Activated CD4-positive, alpha-beta T cell treated with anti-CD3 and anti-CD28 coated beads, Interleukin-10, Interleukin-2, amounts not matched to agents 100 ng/mL and 50 ng/mL, durations not matched to agents 16 hours and 8 hours (primary cell): ENCODE measurements at regions not wholly inside any gene's neighbourhood (a gene's known extent, or its start where the extent isn't known, plus 50 kb on each side); places are given as distances from the start of the nearest gene placed in this dataset.
"Not testable (repeated sequence)": the region's sequence is repeated elsewhere in the genome, so short reads cannot be mapped to it uniquely, and the experiment has no call there.

Source experiments
- DNase-seq: peaks from one replicate; pipeline ENCODE4 v3.0.0-alpha.2; 2020

DNA sequence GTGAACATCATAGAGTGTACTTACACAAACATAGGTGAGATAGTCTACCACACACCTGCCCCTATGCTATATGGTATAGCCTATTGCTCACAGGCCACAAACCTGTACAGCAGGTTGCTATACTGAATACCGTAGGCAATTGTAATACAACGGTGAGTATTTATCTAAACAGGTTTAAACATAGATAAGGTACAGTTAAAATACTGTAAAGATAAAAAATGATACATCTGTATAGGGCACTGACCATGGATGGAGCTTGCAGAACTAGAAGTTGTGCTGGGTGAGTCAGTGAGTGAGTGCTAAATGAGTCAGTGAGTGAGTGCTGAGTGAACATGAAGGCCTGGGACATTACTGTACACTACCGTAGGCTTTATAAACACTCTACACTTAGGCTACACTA is 267.0 kb upstream of the HS6ST1 start:
- DNase-seq = no peak

DNA sequence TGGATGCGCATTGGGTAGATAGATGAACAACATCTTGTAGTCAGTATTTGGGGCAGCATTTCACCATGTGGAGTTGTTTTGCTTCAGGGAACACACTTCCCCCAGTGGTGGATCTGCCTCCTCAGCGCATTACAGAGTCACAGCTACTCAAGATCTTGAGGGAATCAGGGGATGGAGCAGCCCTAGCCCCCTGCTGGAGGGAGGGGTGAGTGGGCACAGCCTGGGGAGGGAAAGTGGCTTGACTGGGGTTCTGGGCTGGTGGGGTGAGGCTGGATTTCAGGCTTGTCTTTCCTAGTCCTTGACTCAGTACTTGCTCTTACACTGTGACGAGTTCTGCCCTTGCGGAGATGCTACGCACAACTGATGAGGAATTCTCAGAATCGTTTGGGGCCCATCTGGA is 271.0 kb upstream of the HS6ST1 start:
- no peak for DNase-seq

- no peak for DNase-seq
These were observed 271.8 kb upstream of the HS6ST1 start for GRCh38 chr2:128590309-128591021.

GRCh38 chr2:128591022-128591860 is 272.6 kb upstream of the HS6ST1 start:
- DNase-seq = no peak

GRCh38 chr2:128591861-128592822 is 273.5 kb upstream of the HS6ST1 start:
- no peak for DNase-seq

DNA sequence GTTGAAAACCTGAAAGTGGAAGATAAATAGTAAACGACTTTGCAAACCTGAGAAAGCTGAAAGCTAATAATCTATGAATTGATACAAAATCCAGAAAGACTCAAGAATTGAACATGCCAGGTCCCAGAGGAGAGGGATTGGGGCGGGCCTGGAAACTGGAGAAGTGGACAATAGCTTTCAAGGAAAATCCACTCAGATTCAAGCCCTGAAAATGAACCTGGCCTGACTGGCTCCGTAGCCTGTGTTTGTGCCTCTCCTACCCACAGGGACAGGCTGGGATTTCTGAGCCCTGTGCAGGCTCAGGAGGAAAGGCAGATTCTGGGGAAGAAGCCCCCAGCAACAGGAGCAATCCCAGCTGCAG is 274.8 kb upstream of the HS6ST1 start:
- no peak for DNase-seq

- no peak for DNase-seq
These were observed 275.4 kb upstream of the HS6ST1 start for GRCh38 chr2:128593879-128594650.

- DNase-seq = no peak
These were observed 275.9 kb upstream of the HS6ST1 start for GRCh38 chr2:128594651-128594910.

GRCh38 chr2:128594953-128595677 is 276.4 kb upstream of the HS6ST1 start:
- DNase-seq = no peak

- no peak for DNase-seq
These were observed 277.2 kb upstream of the HS6ST1 start for GRCh38 chr2:128595763-128596395.

GRCh38 chr2:128596396-128597120 is 277.9 kb upstream of the HS6ST1 start:
- no peak for DNase-seq

DNA sequence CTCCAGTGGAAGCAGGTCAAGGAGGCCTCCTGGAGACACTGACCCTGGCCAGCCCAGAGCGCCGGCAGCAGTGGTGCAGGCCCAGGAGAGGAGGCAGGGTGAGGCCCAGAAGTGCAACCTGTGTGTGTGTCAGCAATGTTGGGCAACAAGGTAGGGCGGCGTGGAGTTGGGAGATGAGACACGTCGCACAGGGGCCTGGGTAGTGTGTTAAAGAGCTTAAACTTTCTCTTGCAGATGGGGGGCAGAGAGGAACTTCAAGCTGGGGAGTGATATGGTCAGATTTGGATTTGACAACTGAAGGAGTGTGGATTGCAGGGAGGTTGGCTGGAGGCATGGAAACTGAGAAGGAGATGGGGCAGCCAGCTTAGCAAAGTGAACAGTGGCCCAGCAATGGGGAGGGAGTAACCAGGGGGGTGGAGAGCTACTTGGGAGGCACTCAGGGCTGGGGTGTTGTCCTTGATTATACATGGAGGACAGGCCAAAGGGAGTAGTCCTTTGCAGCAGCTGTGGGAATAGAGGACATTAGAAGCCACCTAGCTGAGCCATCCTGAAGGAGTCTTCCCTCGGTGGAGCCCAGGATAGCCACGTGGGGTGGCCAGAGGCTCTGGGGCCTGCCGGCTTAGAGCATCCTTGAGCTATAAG is 278.6 kb upstream of the HS6ST1 start:
- no peak for DNase-seq

DNA sequence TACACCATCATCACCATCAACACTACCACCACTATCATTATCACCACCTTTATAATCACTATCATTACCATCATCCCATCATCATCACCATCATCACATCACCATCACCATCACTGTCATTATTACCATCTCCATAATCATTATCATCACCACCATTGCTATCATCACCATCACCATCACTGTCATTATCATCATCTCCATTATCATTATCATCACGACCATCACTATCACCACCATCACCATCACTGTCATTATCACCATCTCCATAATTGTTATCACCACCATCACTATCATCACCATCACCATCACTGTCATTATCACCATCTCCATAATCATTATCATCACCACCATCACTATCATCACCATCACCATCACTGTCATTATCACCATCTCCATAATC is 279.6 kb upstream of the HS6ST1 start:
- DNase-seq = not testable (repeated sequence)

- DNase-seq = no peak
These were observed 280.3 kb upstream of the HS6ST1 start for GRCh38 chr2:128598862-128599441.

- no peak for DNase-seq
These were observed 281.0 kb upstream of the HS6ST1 start for GRCh38 chr2:128599700-128600099.

DNA sequence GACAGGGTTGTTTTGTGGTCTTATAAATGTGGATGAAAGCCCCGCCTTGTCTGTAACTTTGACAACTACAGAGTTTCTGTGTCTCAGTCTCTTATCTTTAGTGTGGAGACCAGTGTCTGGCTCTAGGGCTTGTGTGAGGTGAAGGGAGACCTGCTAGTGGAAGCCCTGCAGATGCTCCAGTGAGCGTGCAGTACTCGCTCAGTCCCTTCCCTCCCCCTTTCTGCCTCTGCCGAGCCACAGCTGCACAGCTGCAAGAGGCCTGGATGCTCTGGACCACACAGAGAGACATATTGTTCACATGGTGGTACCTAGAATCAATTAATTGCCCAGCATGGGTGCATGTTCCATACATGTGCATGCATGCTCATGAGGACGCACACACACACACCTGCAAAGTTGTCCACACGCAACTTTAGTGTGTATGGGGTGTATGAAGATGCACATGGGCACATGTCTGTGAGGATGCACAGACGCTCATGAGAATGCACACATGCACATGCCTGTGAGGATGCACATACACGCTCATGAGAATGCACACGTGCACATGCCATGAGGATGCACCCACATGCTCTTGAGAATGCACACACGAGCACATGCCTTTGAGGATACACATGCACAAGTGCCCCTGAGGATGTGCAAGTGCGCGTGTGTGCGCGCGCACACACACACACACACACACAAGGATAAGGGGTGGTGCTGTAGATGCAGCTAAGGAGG is 282.1 kb upstream of the HS6ST1 start:
- no peak for DNase-seq

DNA sequence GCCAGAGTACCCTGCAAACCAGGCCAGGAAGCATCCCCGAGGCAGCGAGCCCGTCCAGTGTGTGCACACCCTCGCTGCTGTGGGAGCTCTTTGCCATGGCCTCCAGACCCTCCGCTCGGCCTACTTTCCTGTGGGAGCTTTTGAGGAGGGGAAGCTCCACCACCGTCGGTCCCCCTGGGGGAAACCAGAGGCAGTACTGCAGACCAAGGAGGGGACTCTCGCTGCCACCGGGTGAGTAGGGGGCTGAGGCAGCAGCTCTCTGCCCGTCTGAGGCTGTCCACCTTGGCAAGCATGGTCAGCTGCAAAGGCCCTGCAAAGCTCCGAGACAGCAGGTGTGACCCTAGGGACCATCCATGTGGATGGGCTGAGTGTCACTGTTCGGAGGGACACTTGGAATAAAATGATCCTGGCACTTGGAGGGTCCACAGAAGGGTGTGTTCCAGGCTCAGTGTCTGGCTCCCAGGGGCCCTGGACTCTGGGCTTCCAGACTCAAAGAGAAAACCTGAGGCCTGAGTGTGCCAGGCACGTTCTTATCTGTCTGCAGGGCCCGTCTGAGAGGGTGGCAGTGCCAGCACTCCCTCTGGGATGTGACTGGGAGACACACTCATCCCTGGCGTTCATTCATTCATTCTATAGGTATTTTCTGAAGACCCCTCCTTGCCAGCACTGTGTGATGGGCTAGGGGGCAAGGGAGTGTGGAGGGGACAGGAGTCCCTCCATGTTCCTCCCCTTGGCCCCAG is 282.8 kb upstream of the HS6ST1 start:
- DNase-seq = no peak

- DNase-seq = no peak
These were observed 283.5 kb upstream of the HS6ST1 start for GRCh38 chr2:128602038-128602698.
